SK-N-SH treated with all-trans-retinoic acid at 6 μM for 48 hours (cell line): ENCODE measurements at regions not wholly inside any gene's neighbourhood (a gene's known extent, or its start where the extent isn't known, plus 50 kb on each side); places are given as distances from the start of the nearest gene placed in this dataset.

Source experiments
- ATAC-seq: fragments of 200-7000 bp; cut with Tn5 transposase; 3 replicates; pipeline ENCODE4 v1.9.1; 2020; ENCODE audit warnings: mild to moderate bottlenecking, moderate library complexity
- ARNTL ChIP-seq: fragments of 450-650 bp; formaldehyde crosslinking; IDR thresholded peaks from 2 replicates; pipeline ENCODE4 v1.5.0; 2020; ENCODE audit warnings: low read depth, mild to moderate bottlenecking, moderate library complexity, borderline replicate concordance
- BACH2 ChIP-seq: fragments of 250-450 bp; sonication (Bioruptor Pico); IDR thresholded peaks from 2 replicates; pipeline ENCODE4 v1.9.0; 2021; ENCODE audit warnings: mild to moderate bottlenecking, borderline replicate concordance
- CREB5 ChIP-seq: fragments of 250-450 bp; sonication (Bioruptor Pico); IDR thresholded peaks from 2 replicates; pipeline ENCODE4 v1.5.1; 2020; ENCODE audit warnings: low read depth, mild to moderate bottlenecking, moderate library complexity
- CSDC2 ChIP-seq: fragments of 250-450 bp; sonication (Bioruptor Pico); IDR thresholded peaks from 2 replicates; pipeline ENCODE4 v1.5.0; 2020; ENCODE audit warnings: mild to moderate bottlenecking, moderate library complexity
- ESRRG ChIP-seq: fragments of 250-450 bp; sonication (Bioruptor Pico); IDR thresholded peaks from 2 replicates; pipeline ENCODE4 v1.6.1; 2021; ENCODE audit warnings: mild to moderate bottlenecking
- GLIS3 ChIP-seq: fragments of 250-450 bp; sonication (Bioruptor Pico); IDR thresholded peaks from 2 replicates; pipeline ENCODE4 v1.5.0; 2020; ENCODE audit warnings: mild to moderate bottlenecking, moderate library complexity
- ISL1 ChIP-seq: fragments of 250-450 bp; sonication (Bioruptor Pico); IDR thresholded peaks from 2 replicates; pipeline ENCODE4 v2.1.2; 2022; ENCODE audit warnings: mild to moderate bottlenecking, moderate library complexity
- OSR1 ChIP-seq: fragments of 250-450 bp; sonication (Bioruptor Pico); IDR thresholded peaks from 2 replicates; pipeline ENCODE4 v1.8.0; 2022; ENCODE audit warnings: moderate library complexity, mild to moderate bottlenecking, inconsistent platforms
- POU6F1 ChIP-seq: fragments of 250-450 bp; sonication (Bioruptor Pico); IDR thresholded peaks from 2 replicates; pipeline ENCODE4 v1.8.0; 2021; ENCODE audit warnings: low read depth, mild to moderate bottlenecking, moderate library complexity, borderline replicate concordance
- PPARA ChIP-seq: fragments of 250-450 bp; sonication (Bioruptor Pico); IDR thresholded peaks from 2 replicates; pipeline ENCODE4 v1.5.0; 2020; ENCODE audit warnings: mild to moderate bottlenecking, borderline replicate concordance
- RARB ChIP-seq: fragments of 250-450 bp; sonication (Bioruptor Pico); IDR thresholded peaks from 2 replicates; pipeline ENCODE4 v1.8.0; 2021; ENCODE audit warnings: mild to moderate bottlenecking, moderate library complexity
- SNAI2 ChIP-seq: fragments of 250-450 bp; sonication (Bioruptor Pico); IDR thresholded peaks from 2 replicates; pipeline ENCODE4 v1.5.0; 2020; ENCODE audit warnings: mild to moderate bottlenecking, moderate library complexity
- TCF4 ChIP-seq: fragments of 250-450 bp; sonication (Bioruptor Pico); IDR thresholded peaks from 2 replicates; pipeline ENCODE4 v1.8.0; 2021; ENCODE audit warnings: mild to moderate bottlenecking, moderate library complexity, borderline replicate concordance
- TOX ChIP-seq: fragments of 250-450 bp; sonication (Bioruptor Pico); IDR thresholded peaks from 2 replicates; pipeline ENCODE4 v1.8.0; 2021; ENCODE audit warnings: mild to moderate bottlenecking, moderate library complexity, borderline replicate concordance
- ZC3H10 ChIP-seq: fragments of 250-450 bp; sonication (Bioruptor Pico); IDR thresholded peaks from 2 replicates; pipeline ENCODE4 v1.5.1; 2021; ENCODE audit warnings: mild to moderate bottlenecking, moderate library complexity
- ZFP3 ChIP-seq: fragments of 250-450 bp; sonication (Bioruptor Pico); IDR thresholded peaks from 2 replicates; pipeline ENCODE4 v1.5.0; 2020; ENCODE audit warnings: mild to moderate bottlenecking, moderate library complexity
- ZFP30 ChIP-seq: fragments of 450-650 bp; formaldehyde crosslinking; IDR thresholded peaks from 2 replicates; pipeline ENCODE4 v1.5.0; 2022; ENCODE audit warnings: mild to moderate bottlenecking, moderate library complexity
- ZNF565 ChIP-seq: fragments of 450-650 bp; formaldehyde crosslinking; conservative IDR thresholded peaks from 2 replicates; pipeline ENCODE4 v1.5.0; 2020; ENCODE audit warnings: low read depth, mild to moderate bottlenecking, moderate library complexity
- ZNF70 ChIP-seq: fragments of 450-650 bp; formaldehyde crosslinking; IDR thresholded peaks from 2 replicates; pipeline ENCODE4 v1.5.0; 2020; ENCODE audit warnings: mild to moderate bottlenecking, moderate library complexity
- ZNF8 ChIP-seq: fragments of 450-650 bp; formaldehyde crosslinking; IDR thresholded peaks from 2 replicates; pipeline ENCODE4 v1.5.0; 2020; ENCODE audit warnings: mild to moderate bottlenecking, moderate library complexity
- TF ChIP-seq, protein P1 (sequence below): fragments of 250-450 bp; sonication (Bioruptor Pico); IDR thresholded peaks from 2 replicates; pipeline ENCODE4 v1.5.1; 2021; ENCODE audit warnings: mild to moderate bottlenecking, moderate library complexity
- TF ChIP-seq, protein P2 (sequence below): fragments of 250-450 bp; sonication (Bioruptor Pico); IDR thresholded peaks from 2 replicates; pipeline ENCODE4 v1.5.0; 2020; ENCODE audit warnings: mild to moderate bottlenecking, moderate library complexity
- TF ChIP-seq, protein P3 (sequence below): fragments of 250-450 bp; sonication (Bioruptor Pico); IDR thresholded peaks from 2 replicates; pipeline ENCODE4 v1.8.0; 2020; ENCODE audit warnings: mild to moderate bottlenecking, moderate library complexity, borderline replicate concordance

- TF ChIP-seq, protein P1, sequence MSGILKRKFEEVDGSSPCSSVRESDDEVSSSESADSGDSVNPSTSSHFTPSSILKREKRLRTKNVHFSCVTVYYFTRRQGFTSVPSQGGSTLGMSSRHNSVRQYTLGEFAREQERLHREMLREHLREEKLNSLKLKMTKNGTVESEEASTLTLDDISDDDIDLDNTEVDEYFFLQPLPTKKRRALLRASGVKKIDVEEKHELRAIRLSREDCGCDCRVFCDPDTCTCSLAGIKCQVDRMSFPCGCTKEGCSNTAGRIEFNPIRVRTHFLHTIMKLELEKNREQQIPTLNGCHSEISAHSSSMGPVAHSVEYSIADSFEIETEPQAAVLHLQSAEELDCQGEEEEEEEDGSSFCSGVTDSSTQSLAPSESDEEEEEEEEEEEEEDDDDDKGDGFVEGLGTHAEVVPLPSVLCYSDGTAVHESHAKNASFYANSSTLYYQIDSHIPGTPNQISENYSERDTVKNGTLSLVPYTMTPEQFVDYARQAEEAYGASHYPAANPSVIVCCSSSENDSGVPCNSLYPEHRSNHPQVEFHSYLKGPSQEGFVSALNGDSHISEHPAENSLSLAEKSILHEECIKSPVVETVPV (CRISPR knock-in tag), result no peak
- TF ChIP-seq ESRRG (no peak), CREB5 (CRISPR knock-in tag) (no peak), CSDC2 (CRISPR knock-in tag) (no peak), RARB (CRISPR knock-in tag) (no peak), ZFP30 (no peak), ZNF565 (CRISPR knock-in tag) (no peak), GLIS3 (CRISPR knock-in tag) (no peak), ZNF8 (CRISPR knock-in tag) (no peak), TCF4 (CRISPR knock-in tag) (no peak), OSR1 (CRISPR knock-in tag) (no peak), ISL1 (CRISPR knock-in tag) (no peak), ARNTL (no peak), TOX (CRISPR knock-in tag) (no peak), ZFP3 (CRISPR knock-in tag) (no peak), ZNF70 (CRISPR knock-in tag) (no peak), PPARA (CRISPR knock-in tag) (no peak), SNAI2 (CRISPR knock-in tag) (no peak), BACH2 (CRISPR knock-in tag) (no peak), ZC3H10 (CRISPR knock-in tag) (no peak)
- TF ChIP-seq, all 23 proteins: peak for 0
These were observed 479.8 kb upstream of the USP15 start for GRCh38 chr12:61780435-61780834.

DNA sequence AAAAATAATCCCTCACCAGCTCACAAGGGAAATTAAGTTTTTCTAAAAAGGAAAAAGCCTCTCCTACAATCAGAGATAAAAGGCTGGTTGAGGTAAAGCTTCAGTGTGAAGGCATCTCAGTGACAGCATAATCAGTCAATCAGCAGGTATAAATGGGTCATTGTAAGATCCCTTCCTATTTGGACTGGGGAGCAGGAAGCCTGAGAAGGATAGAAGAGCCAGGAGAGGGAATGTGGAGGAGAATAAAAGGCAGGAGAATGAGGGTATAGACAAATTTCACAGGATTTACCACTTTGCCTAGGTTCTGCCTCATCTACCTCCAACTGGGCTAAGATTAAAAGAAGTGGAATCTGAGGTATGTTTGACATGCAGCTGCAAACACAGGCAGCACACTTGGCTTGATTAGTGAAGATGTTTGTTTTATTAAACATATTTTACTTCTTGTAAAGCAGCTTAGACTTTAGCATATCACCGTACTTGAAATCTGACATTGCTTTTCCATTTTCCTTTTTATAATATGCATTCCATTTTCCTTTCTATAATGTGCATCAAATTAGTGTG, 479.1 kb upstream of the USP15 start:
- no peak for ATAC-seq
- TF ChIP-seq, protein P2, sequence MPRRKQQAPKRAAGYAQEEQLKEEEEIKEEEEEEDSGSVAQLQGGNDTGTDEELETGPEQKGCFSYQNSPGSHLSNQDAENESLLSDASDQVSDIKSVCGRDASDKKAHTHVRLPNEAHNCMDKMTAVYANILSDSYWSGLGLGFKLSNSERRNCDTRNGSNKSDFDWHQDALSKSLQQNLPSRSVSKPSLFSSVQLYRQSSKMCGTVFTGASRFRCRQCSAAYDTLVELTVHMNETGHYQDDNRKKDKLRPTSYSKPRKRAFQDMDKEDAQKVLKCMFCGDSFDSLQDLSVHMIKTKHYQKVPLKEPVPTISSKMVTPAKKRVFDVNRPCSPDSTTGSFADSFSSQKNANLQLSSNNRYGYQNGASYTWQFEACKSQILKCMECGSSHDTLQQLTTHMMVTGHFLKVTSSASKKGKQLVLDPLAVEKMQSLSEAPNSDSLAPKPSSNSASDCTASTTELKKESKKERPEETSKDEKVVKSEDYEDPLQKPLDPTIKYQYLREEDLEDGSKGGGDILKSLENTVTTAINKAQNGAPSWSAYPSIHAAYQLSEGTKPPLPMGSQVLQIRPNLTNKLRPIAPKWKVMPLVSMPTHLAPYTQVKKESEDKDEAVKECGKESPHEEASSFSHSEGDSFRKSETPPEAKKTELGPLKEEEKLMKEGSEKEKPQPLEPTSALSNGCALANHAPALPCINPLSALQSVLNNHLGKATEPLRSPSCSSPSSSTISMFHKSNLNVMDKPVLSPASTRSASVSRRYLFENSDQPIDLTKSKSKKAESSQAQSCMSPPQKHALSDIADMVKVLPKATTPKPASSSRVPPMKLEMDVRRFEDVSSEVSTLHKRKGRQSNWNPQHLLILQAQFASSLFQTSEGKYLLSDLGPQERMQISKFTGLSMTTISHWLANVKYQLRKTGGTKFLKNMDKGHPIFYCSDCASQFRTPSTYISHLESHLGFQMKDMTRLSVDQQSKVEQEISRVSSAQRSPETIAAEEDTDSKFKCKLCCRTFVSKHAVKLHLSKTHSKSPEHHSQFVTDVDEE (CRISPR knock-in tag), result no peak
- TF ChIP-seq ZC3H10 (CRISPR knock-in tag) (no peak), RARB (CRISPR knock-in tag) (no peak), GLIS3 (CRISPR knock-in tag) (no peak), ZNF565 (CRISPR knock-in tag) (no peak), ARNTL (no peak), TOX (CRISPR knock-in tag) (no peak), ZFP30 (no peak), ISL1 (CRISPR knock-in tag) (no peak), ZFP3 (CRISPR knock-in tag) (no peak), BACH2 (CRISPR knock-in tag) (no peak)
- TF ChIP-seq, protein P3, sequence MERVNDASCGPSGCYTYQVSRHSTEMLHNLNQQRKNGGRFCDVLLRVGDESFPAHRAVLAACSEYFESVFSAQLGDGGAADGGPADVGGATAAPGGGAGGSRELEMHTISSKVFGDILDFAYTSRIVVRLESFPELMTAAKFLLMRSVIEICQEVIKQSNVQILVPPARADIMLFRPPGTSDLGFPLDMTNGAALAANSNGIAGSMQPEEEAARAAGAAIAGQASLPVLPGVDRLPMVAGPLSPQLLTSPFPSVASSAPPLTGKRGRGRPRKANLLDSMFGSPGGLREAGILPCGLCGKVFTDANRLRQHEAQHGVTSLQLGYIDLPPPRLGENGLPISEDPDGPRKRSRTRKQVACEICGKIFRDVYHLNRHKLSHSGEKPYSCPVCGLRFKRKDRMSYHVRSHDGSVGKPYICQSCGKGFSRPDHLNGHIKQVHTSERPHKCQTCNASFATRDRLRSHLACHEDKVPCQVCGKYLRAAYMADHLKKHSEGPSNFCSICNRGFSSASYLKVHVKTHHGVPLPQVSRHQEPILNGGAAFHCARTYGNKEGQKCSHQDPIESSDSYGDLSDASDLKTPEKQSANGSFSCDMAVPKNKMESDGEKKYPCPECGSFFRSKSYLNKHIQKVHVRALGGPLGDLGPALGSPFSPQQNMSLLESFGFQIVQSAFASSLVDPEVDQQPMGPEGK (CRISPR knock-in tag), result no peak

More at GRCh38 chr12:61780435-61780834, 479.8 kb upstream of the USP15 start:
- no peak for ATAC-seq

- ATAC-seq, result no peak
- no peak for TF ChIP-seq ZFP3 (CRISPR knock-in tag)
- TF ChIP-seq PPARA (CRISPR knock-in tag), result no peak
- TF ChIP-seq ZNF70 (CRISPR knock-in tag), result no peak
- TF ChIP-seq TOX (CRISPR knock-in tag), result no peak
- no peak for TF ChIP-seq OSR1 (CRISPR knock-in tag)
- TF ChIP-seq ZC3H10 (CRISPR knock-in tag), result no peak
- TF ChIP-seq ISL1 (CRISPR knock-in tag), result no peak
- no peak for TF ChIP-seq ARNTL
- TF ChIP-seq POU6F1 (CRISPR knock-in tag), result no peak
- no peak for TF ChIP-seq TCF4 (CRISPR knock-in tag)
- TF ChIP-seq RARB (CRISPR knock-in tag), result no peak
- no peak for TF ChIP-seq BACH2 (CRISPR knock-in tag)
- TF ChIP-seq, protein P2 (CRISPR knock-in tag), result no peak
- no peak for TF ChIP-seq ZNF8 (CRISPR knock-in tag)
- TF ChIP-seq ZNF565 (CRISPR knock-in tag), result no peak
- TF ChIP-seq ZFP30, result no peak
These were observed 463.4 kb upstream of the USP15 start for GRCh38 chr12:61796846-61797245.
